Lower leg skin (tissue), 4 donors: ENCODE measurements at regions not wholly inside any gene's neighbourhood (a gene's known extent, or its start where the extent isn't known, plus 50 kb on each side); places are given as distances from the start of the nearest gene placed in this dataset.

Experiments
- DNase-seq, 2 donors: peaks; one replicate each; pipeline ENCODE4 v3.0.0-alpha.2; 2019; ENCODE audit warnings: low spot score in 2 of 2
- H3K4me3 ChIP-seq: fragments of 200-600 bp; sonication (generic); 2 replicates; pipeline ENCODE4 v1.5.1; 2017; ENCODE audit warnings: mild to moderate bottlenecking, low read depth; ENCODE audit not compliant: poor library complexity, severe bottlenecking
- POLR2A ChIP-seq, 2 donors: fragments of 450-650 bp; IDR thresholded peaks; one replicate each; pipeline ENCODE4 v1.6.1; 2016 to 2017; ENCODE audit warnings: antibody characterized with exemption in 2 of 2, mild to moderate bottlenecking in 1 of 2, moderate library complexity in 1 of 2
- WGBS, 2 donors: methylation state at CpG; one replicate each; pipeline ENCODE4 v1.1.5; 2018; 5-methylcytosine and 5-hydroxymethylcytosine counted together
- intact Hi-C: fragments of 100-400 bp; cut with DNase I; formaldehyde crosslinking; loops from one replicate; pipeline ENCODE4 v1.15.0; 2023; ENCODE audit warnings: low total_unique reads
- TF ChIP-seq, protein P1 (sequence below), 3 donors: fragments of 450-650 bp; IDR thresholded peaks; one replicate each; pipeline ENCODE4 v1.5.1; 2016; ENCODE audit warnings: antibody characterized with exemption in 3 of 3, mild to moderate bottlenecking in 3 of 3, moderate library complexity in 2 of 3

DNA sequence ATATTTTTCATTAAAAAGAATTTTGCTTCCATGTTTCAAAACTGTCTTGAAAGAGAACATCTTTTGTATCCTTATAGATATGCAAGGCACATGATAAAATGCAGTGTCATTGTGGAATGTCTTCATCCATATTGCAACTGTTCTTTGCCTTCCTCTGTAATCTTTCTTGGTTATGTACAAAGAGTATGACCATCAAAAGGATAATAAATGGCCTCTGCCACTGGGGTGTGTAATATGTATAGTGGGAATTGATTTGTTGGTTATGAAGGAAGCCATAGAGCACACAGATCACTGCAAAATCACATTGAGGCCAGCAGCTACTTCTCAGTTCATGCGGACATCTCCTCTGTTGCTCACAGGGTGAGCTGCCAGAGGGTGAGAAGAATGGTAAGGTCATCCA, 703.5 kb downstream of the TFAP2A start:
- H3K4me3 ChIP-seq, result no peak overlapping the region
- 94 to 100% methylated on average over 1 of the region's 1 CpG for WGBS, 2 donors
- TF ChIP-seq, protein P1, sequence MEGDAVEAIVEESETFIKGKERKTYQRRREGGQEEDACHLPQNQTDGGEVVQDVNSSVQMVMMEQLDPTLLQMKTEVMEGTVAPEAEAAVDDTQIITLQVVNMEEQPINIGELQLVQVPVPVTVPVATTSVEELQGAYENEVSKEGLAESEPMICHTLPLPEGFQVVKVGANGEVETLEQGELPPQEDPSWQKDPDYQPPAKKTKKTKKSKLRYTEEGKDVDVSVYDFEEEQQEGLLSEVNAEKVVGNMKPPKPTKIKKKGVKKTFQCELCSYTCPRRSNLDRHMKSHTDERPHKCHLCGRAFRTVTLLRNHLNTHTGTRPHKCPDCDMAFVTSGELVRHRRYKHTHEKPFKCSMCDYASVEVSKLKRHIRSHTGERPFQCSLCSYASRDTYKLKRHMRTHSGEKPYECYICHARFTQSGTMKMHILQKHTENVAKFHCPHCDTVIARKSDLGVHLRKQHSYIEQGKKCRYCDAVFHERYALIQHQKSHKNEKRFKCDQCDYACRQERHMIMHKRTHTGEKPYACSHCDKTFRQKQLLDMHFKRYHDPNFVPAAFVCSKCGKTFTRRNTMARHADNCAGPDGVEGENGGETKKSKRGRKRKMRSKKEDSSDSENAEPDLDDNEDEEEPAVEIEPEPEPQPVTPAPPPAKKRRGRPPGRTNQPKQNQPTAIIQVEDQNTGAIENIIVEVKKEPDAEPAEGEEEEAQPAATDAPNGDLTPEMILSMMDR (IDR thresholded peaks at IDR 0.05), result no peak
- no peak for TF ChIP-seq POLR2A (IDR thresholded peaks at IDR 0.05)
- intact Hi-C loops, result no loop called here
- no peak for DNase-seq

DNA sequence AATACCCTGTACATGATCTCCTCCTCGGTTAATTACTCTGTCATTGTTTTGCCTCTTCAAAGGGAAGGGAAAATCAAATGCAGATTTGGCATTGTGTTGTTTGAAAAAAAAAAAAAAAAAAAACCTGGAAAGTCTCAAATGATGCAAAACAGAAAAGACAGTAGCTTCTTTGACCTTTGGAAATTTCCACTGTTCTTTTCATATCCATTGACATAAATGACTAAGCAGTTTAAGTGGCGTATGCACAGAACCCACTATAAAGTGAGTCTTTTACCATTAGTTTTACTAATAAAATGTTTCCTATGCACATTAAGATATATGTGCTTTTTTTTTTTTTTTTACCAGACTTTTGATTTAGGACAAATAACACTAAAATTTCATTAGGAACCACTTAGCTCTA, 704.3 kb downstream of the TFAP2A start:
- H3K4me3 ChIP-seq, result no peak overlapping the region
- intact Hi-C loops, result no loop called here
- WGBS, 2 donors, result 54 to 65% methylated on average over 2 of the region's 2 CpGs
- TF ChIP-seq POLR2A (IDR thresholded peaks at IDR 0.05), result no peak
- TF ChIP-seq, protein P1 (IDR thresholded peaks at IDR 0.05), result no peak
- DNase-seq, result no peak

DNA sequence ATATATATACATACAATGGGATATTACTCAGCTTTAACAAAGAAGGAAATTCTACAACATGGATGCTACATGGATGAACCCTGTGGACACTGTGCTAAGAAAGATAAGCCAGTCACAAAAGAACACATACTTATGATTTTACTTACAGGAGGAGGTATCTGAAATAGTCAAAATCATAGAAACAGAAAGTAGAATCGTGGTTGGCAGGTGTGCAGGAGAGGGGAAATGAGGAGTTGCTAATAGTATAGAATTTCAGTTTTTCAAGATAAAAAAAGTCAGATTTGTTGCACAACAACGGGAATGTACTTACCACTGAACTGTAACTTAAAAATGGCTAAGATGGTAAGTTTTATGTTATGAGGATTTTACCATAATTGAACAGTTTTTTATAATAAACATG, 706.3 kb downstream of the TFAP2A start:
- no peak for TF ChIP-seq POLR2A (IDR thresholded peaks at IDR 0.05)
- TF ChIP-seq, protein P1 (IDR thresholded peaks at IDR 0.05), result no peak
- no peak overlapping the region for H3K4me3 ChIP-seq
- DNase-seq, result no peak
- intact Hi-C loops, result no loop called here
- 70 to 84% methylated on average over 2 of the region's 2 CpGs for WGBS, 2 donors

DNA sequence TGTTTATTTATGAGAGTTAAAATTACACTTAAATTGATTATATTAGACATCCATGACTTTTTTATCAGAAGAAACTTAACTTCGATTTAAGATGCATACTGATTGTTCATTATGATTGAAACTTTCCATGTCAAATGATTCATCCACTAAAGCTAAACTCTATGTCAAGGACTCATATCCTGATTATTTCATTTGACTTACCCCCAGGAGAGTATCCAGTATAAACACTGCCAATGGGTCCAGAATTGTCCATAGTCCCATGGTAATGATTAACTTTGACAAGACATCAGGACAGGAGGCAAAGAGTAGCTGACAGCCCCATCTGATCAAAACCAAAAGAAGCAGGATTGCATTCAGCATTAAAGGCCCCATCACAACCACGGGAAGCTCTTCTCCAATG, 709.9 kb downstream of the TFAP2A start:
- intact Hi-C loops, result no loop called here
- TF ChIP-seq POLR2A (IDR thresholded peaks at IDR 0.05), result no peak
- TF ChIP-seq, protein P1 (IDR thresholded peaks at IDR 0.05), result no peak
- 79 to 88% methylated on average over 2 of the region's 2 CpGs for WGBS, 2 donors

DNA sequence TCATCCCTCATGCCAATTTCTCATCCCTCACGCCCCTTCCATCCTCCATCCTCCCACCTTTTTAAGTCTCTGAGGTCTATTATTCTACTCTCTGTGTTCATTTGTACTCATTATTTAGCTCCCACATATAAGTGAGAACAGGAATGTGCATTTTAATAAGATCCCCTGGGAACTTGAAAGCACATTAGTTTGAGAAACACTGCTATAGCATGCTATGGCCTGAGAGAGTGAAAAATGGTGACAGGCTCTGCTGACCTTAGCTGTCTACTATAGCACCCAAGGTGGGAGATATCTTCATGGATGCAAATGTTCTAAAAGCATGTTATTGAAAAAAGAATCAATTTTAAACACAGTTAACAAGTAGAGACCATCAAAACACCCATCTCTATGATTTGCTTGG, 712.0 kb downstream of the TFAP2A start:
- 71 to 77% methylated on average over 1 of the region's 1 CpG for WGBS, 2 donors
- TF ChIP-seq, protein P1 (IDR thresholded peaks at IDR 0.05), result no peak
- no peak for TF ChIP-seq POLR2A (IDR thresholded peaks at IDR 0.05)
- no peak overlapping the region for H3K4me3 ChIP-seq

More for the DNA sequence above, 709.9 kb downstream of the TFAP2A start:
- DNase-seq, result no peak
- no peak overlapping the region for H3K4me3 ChIP-seq

DNA sequence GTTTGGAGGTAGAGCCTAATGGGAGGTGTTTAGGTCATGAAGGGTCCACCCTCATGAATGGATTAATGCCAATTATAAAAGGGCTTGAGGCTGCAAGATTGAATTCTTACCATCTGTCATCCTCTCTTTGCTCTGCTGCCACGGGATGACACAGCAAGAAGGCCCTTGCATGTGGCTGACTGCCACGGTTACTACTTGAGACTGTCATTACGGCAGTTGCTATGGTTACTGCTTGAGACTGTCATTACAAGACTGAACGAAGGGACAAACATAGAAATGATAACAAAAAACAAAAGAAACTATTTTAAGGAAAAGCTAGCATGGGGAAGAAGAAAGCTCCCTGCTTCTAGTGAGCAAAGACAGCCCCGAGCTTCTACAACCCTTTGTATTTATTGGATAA, 715.0 kb downstream of the TFAP2A start:
- TF ChIP-seq POLR2A (IDR thresholded peaks at IDR 0.05), result no peak
- TF ChIP-seq, protein P1 (IDR thresholded peaks at IDR 0.05), result no peak
- no peak overlapping the region for H3K4me3 ChIP-seq
- no peak for DNase-seq
- intact Hi-C loops, result no loop called here
- WGBS, 2 donors, result 52 to 72% methylated on average over 5 of the region's 5 CpGs

More for the DNA sequence above, 712.0 kb downstream of the TFAP2A start:
- intact Hi-C loops, result no loop called here
- no peak for DNase-seq
